PC-9 (cell line): ENCODE measurements at regions not wholly inside any gene's neighbourhood (a gene's known extent, or its start where the extent isn't known, plus 50 kb on each side); places are given as distances from the start of the nearest gene placed in this dataset.

Source experiments
- BruUV-seq: library from RNA; stranded (reverse); fragments of 400-500 nt; replicated peaks from 2 replicates; lab custom pipeline; 2021; lab: Mats Ljungman, UMichigan
- CTCF ChIA-PET: fragments of 300-600 bp; sonication (Branson Sonifier 250); formaldehyde crosslinking; loops from one replicate; lab custom pipeline; 2022; ENCODE audit warnings: antibody characterized with exemption; lab: Charles Lee
- POLR2A ChIA-PET: fragments of 300-600 bp; sonication (Branson Sonifier 250); formaldehyde crosslinking; loops from one replicate; lab custom pipeline; 2022; ENCODE audit warnings: antibody characterized with exemption; ENCODE audit not compliant: unreplicated experiment; lab: Charles Lee
- DNase-seq, 2 experiments: peaks; one replicate each; pipeline versions ENCODE4 v3.0.0 to v3.0.0-alpha.2; 2015 to 2022; ENCODE audit warnings: mixed read lengths in 1 of 2
- H2AFZ ChIP-seq: fragments of 200-600 bp; sonication (generic); 2 replicates; pipeline ENCODE4 v1.8.1; 2017; ENCODE audit warnings: antibody characterized with exemption
- H3F3A ChIP-seq: fragments of 200-600 bp; sonication (generic); 2 replicates; pipeline ENCODE4 v1.8.1; 2017; ENCODE audit warnings: antibody characterized with exemption, mild to moderate bottlenecking, low read depth; ENCODE audit not compliant: insufficient read depth
- H3K27ac ChIP-seq: fragments of 200-600 bp; sonication (generic); 2 replicates; pipeline ENCODE4 v1.6.1; 2016; ENCODE audit warnings: mixed run types
- H3K27me3 ChIP-seq: fragments of 200-600 bp; sonication (generic); 2 replicates; pipeline ENCODE4 v1.6.1; 2016; ENCODE audit warnings: low read depth, mixed run types; ENCODE audit not compliant: insufficient read depth
- H3K36me3 ChIP-seq: fragments of 200-600 bp; sonication (generic); 2 replicates; pipeline ENCODE4 v1.6.1; 2016; ENCODE audit warnings: low read depth, mixed run types
- H3K4me1 ChIP-seq: fragments of 200-600 bp; sonication (generic); replicated peaks from 2 replicates; pipeline ENCODE4 v1.6.1; 2016; ENCODE audit warnings: mixed run types; ENCODE audit not compliant: insufficient read depth
- H3K4me2 ChIP-seq: fragments of 200-600 bp; sonication (generic); 2 replicates; pipeline ENCODE4 v1.6.1; 2017; ENCODE audit warnings: mixed run types
- H3K4me3 ChIP-seq: fragments of 200-600 bp; sonication (generic); 2 replicates; pipeline ENCODE4 v1.6.1; 2016; ENCODE audit warnings: mixed run types
- H3K79me2 ChIP-seq: fragments of 200-600 bp; sonication (generic); 2 replicates; pipeline ENCODE4 v1.6.1; 2017; ENCODE audit warnings: low read depth, mixed run types
- H3K9me2 ChIP-seq: fragments of 200-600 bp; sonication (generic); 2 replicates; pipeline ENCODE4 v1.8.1; 2017; ENCODE audit warnings: mild to moderate bottlenecking; ENCODE audit not compliant: insufficient read depth
- H3K9me3 ChIP-seq: fragments of 200-600 bp; sonication (generic); 2 replicates; pipeline ENCODE4 v1.8.1; 2016; ENCODE audit warnings: low read depth; ENCODE audit not compliant: insufficient read depth
- H4K20me1 ChIP-seq: fragments of 200-600 bp; sonication (generic); 2 replicates; pipeline ENCODE4 v1.8.1; 2017; ENCODE audit not compliant: insufficient read depth
- EZH2 ChIP-seq: fragments of 200-600 bp; sonication (generic); IDR thresholded peaks from 2 replicates; pipeline ENCODE4 v1.8.0; 2017; ENCODE audit warnings: antibody characterized with exemption, low read depth
- intact Hi-C: fragments of 100-400 bp; cut with micrococcal nuclease; formaldehyde crosslinking; loops from one replicate; pipeline ENCODE4 v1.10.0; 2022; ENCODE audit not compliant: unreplicated experiment
- TF ChIP-seq, protein P1 (sequence below): fragments of 200-600 bp; sonication (generic); conservative IDR thresholded peaks from 2 replicates; pipeline ENCODE4 v1.6.1; 2017; ENCODE audit warnings: mixed run types, antibody characterized with exemption, mild to moderate bottlenecking, moderate library complexity

DNA sequence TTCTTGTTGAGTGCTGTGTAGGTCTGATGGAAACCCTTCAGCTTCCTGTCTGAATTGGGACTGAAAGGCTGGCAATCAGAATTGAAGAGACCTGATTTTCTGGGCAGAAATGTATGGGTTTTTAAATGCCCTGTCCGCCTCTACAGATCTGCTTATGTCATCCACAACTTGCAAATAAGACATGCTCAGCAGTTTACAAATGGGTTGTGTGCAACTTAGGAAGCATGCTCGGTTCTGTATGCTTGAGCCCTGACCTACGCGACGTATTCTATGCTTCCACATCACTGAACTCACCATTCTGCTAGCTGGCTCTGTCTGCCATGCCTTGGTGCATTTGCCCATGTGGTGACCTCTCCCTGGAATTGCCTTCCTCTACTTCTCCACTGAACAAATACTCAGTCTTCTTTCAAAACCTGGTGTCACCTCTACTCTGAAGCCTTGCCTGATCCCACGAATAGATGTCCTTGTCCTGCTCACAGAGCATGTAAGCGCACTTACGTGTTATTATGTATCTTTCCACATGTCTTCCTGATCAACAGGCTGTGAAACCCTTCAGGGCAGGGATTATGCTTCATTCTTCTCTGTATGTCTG is 194.2 kb downstream of the ERCC6L2 start:
- no peaks in the 10 kb centered on the region for H3K9me2 ChIP-seq
- no peak overlapping the region for H3K27ac ChIP-seq
- no peak overlapping the region for H3K4me3 ChIP-seq
- no TSS peak for BruUV-seq
- ChIA-PET POLR2A (no interaction called here), CTCF (no interaction called here)
- TF ChIP-seq EZH2, result no peak
- TF ChIP-seq, protein P1, sequence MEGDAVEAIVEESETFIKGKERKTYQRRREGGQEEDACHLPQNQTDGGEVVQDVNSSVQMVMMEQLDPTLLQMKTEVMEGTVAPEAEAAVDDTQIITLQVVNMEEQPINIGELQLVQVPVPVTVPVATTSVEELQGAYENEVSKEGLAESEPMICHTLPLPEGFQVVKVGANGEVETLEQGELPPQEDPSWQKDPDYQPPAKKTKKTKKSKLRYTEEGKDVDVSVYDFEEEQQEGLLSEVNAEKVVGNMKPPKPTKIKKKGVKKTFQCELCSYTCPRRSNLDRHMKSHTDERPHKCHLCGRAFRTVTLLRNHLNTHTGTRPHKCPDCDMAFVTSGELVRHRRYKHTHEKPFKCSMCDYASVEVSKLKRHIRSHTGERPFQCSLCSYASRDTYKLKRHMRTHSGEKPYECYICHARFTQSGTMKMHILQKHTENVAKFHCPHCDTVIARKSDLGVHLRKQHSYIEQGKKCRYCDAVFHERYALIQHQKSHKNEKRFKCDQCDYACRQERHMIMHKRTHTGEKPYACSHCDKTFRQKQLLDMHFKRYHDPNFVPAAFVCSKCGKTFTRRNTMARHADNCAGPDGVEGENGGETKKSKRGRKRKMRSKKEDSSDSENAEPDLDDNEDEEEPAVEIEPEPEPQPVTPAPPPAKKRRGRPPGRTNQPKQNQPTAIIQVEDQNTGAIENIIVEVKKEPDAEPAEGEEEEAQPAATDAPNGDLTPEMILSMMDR, result no peak
- no peaks in the 10 kb centered on the region for H3F3A ChIP-seq
- H3K4me2 ChIP-seq, result no peak overlapping the region
- H3K9me3 ChIP-seq, result no peaks in the 10 kb centered on the region
- H2AFZ ChIP-seq, result no peak overlapping the region
- no peaks in the 10 kb centered on the region; the same call in 1 of the 2 replicates for H3K4me1 ChIP-seq
- intact Hi-C loops, result loop anchor here (10.0 kb wide), 1 partner anchor 345 kb away; no protein-coding TSS in a partner anchor
- H3K79me2 ChIP-seq, result no peaks in the 10 kb centered on the region
- DNase-seq, result no peak
- H4K20me1 ChIP-seq, result no peaks in the 10 kb centered on the region
- no peaks in the 10 kb centered on the region for H3K36me3 ChIP-seq
- H3K27me3 ChIP-seq, result peaks cover 32% of the 10 kb centered on the region; the same call in 1 of the 2 replicates

DNA sequence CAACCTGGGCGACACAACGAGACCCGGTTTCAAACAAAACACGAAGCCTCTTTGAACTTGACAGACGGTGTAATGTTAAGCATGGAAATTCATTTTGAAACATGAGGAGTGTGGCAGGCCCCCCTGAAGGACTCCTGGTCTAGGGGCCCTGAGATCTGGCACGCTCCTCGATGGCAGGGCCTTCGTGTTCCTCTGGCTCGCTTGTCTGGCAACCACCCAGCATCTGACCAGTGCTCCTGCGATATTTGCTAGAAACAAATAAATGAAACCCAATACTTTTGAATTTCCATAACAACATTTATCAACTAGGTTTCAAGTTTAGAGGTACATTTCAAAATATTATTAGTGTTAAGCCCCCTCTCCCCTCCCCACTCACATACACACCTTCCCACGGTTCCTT is 193.0 kb downstream of the ERCC6L2 start:
- no peaks in the 10 kb centered on the region for H4K20me1 ChIP-seq
- no peak overlapping the region for H3K4me2 ChIP-seq
- H3K27ac ChIP-seq, result no peak overlapping the region
- intact Hi-C loops, result loop anchor here (10.0 kb wide), 1 partner anchor 344 kb away; no protein-coding TSS in a partner anchor
- H3F3A ChIP-seq, result no peaks in the 10 kb centered on the region
- no peaks in the 10 kb centered on the region for H3K4me1 ChIP-seq
- H2AFZ ChIP-seq, result no peak overlapping the region
- ChIA-PET POLR2A (no interaction called here), CTCF (interaction anchor here (0.6 to 0.7 kb wide), 2 partner anchors 91 to 388 kb away, joined by 3 read pairs; no protein-coding TSS in a partner anchor)
- TF ChIP-seq, protein P1, result no peak
- TF ChIP-seq EZH2, result no peak
- H3K9me3 ChIP-seq, result no peaks in the 10 kb centered on the region
- DNase-seq, result no peak
- H3K79me2 ChIP-seq, result no peaks in the 10 kb centered on the region
- no peak overlapping the region for H3K4me3 ChIP-seq
- peaks cover 32% of the 10 kb centered on the region; the same call in 1 of the 2 replicates for H3K27me3 ChIP-seq
- no TSS peak for BruUV-seq
- no peaks in the 10 kb centered on the region for H3K9me2 ChIP-seq
- H3K36me3 ChIP-seq, result no peaks in the 10 kb centered on the region

DNA sequence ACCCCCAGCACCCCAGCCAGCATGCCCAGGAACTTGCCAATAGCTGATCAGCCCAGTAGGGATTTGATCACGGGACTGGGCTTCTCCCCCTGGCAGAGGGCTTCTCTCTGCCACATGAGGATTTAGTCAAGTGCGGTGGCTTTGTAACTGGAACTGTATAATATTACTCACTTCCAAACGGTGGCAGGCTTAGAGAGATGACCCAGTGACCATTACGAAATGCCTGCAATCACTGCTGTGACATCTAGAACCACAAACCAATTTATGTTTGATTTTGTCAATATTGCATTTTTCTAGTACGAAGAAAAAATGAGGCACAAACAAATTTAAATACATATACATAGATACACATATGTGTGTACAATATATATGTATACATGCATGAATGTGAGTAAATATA is 192.1 kb downstream of the ERCC6L2 start:
- no TSS peak for BruUV-seq
- intact Hi-C loops, result loop anchor here (10.0 kb wide), 1 partner anchor 343 kb away; no protein-coding TSS in a partner anchor
- no peaks in the 10 kb centered on the region for H3K36me3 ChIP-seq
- no peaks in the 10 kb centered on the region for H3K9me3 ChIP-seq
- H3K27me3 ChIP-seq, result peaks cover 32% of the 10 kb centered on the region; the same call in 1 of the 2 replicates
- no peak for DNase-seq
- no peaks in the 10 kb centered on the region for H3F3A ChIP-seq
- no peak overlapping the region for H3K4me3 ChIP-seq
- H2AFZ ChIP-seq, result no peak overlapping the region
- TF ChIP-seq, protein P1, result no peak
- no peak for TF ChIP-seq EZH2
- no peaks in the 10 kb centered on the region for H3K79me2 ChIP-seq
- H3K4me1 ChIP-seq, result no peaks in the 10 kb centered on the region
- no peak overlapping the region for H3K4me2 ChIP-seq
- no peaks in the 10 kb centered on the region for H3K9me2 ChIP-seq
- H4K20me1 ChIP-seq, result no peaks in the 10 kb centered on the region
- H3K27ac ChIP-seq, result no peak overlapping the region
- ChIA-PET POLR2A (no interaction called here), CTCF (no interaction called here)
